ENCODE measurements at regions not wholly inside any gene's neighbourhood (a gene's known extent, or its start where the extent isn't known, plus 50 kb on each side); places are given as distances from the start of the nearest gene placed in this dataset.

- in situ Hi-C loops (cut with MboI; ENCODE audit: low sequenced_read_pairs) = no loop called here
- Histone ChIP-seq H2BK5ac (ENCODE audit: low read depth, low read length, poor library complexity, severe bottlenecking) (no peak overlapping the region), H3K9me1 (ENCODE audit: insufficient read depth, low read length) (no peaks in the 10 kb centered on the region), H4K20me1 (ENCODE audit: insufficient read depth, low read length) (no peaks in the 10 kb centered on the region), H4K91ac (ENCODE audit: insufficient read depth, low read depth, low read length) (no peak overlapping the region), H3K27ac (ENCODE audit: insufficient read depth, low read length) (no peak overlapping the region), H3K4ac (ENCODE audit: low read depth, low read length) (no peak overlapping the region), H3K79me1 (ENCODE audit: low read depth in 1 of 2, low read length in 2 of 2) (no peaks in the 10 kb centered on the region), H3K14ac (replicated peaks; ENCODE audit: low read depth, low read length) (no peak overlapping the region), H3K36me3 (ENCODE audit: control insufficient read depth, insufficient read depth, low read length) (no peaks in the 10 kb centered on the region), H4K8ac (ENCODE audit: low read depth in 2 of 2, low read length in 2 of 2) (no peak overlapping the region), H3K27me3 (ENCODE audit: control insufficient read depth, insufficient read depth, low read length) (no peaks in the 10 kb centered on the region), H2AK5ac (ENCODE audit: low read depth, low read length) (no peak overlapping the region), H3K9me3 (ENCODE audit: control insufficient read depth, insufficient read depth, low read length) (no peaks in the 10 kb centered on the region), H2AFZ (replicated peaks; ENCODE audit: low read length, poor library complexity) (no peak overlapping the region), H2BK20ac (ENCODE audit: low read depth, low read length) (no peak overlapping the region), H2BK120ac (ENCODE audit: low read depth, low read length) (no peak overlapping the region), H3K18ac (ENCODE audit: low read depth, low read length) (no peak overlapping the region), H3K56ac (ENCODE audit: extremely low read depth, insufficient read depth, low read length) (no peak overlapping the region), H3K4me1 (ENCODE audit: control insufficient read depth, insufficient read depth, low read length) (no peaks in the 10 kb centered on the region), H2BK15ac (ENCODE audit: low read depth, low read length) (no peak overlapping the region), H3K9ac (ENCODE audit: low read depth, low read length) (no peak overlapping the region), H3K23ac (ENCODE audit: low read depth, low read length) (no peak overlapping the region), H3K4me2 (ENCODE audit: low read depth, low read length) (no peak overlapping the region), H3K4me3 (ENCODE audit: insufficient read depth, low read depth, low read length) (no peak overlapping the region), H2AK9ac (replicated peaks; ENCODE audit: low read depth, low read length, poor library complexity) (no peak overlapping the region), H4K5ac (ENCODE audit: low read depth, low read length) (no peak overlapping the region)
- POLR2A ChIA-PET (ENCODE audit: unreplicated experiment) = no interaction called here
- BruUV-seq (replicated peaks) = no TSS peak
- no peak for TF ChIP-seq CTCF (conservative IDR thresholded peaks at IDR 0.05; ENCODE audit: low read depth, low read length)
- TF ChIP-seq, protein P1, sequence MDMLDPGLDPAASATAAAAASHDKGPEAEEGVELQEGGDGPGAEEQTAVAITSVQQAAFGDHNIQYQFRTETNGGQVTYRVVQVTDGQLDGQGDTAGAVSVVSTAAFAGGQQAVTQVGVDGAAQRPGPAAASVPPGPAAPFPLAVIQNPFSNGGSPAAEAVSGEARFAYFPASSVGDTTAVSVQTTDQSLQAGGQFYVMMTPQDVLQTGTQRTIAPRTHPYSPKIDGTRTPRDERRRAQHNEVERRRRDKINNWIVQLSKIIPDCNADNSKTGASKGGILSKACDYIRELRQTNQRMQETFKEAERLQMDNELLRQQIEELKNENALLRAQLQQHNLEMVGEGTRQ (IDR thresholded peaks at IDR 0.05; ENCODE audit: low read depth, low read length) = no peak
- no peak for TF ChIP-seq MXI1 (IDR thresholded peaks at IDR 0.05; ENCODE audit: borderline replicate concordance, low read depth, low read length)
- intact Hi-C loops (cut with micrococcal nuclease) = no loop called here
- ATAC-seq (ENCODE audit: low read depth) (no peak), DNase-seq (no peak)
- WGBS, 2 experiments (ENCODE audit: extremely low coverage in 2 of 2, insufficient read length in 1 of 2) = no CpG with 5 or more reads among the region's 1 CpG
- dilution Hi-C loops (cut with HindIII; ENCODE audit: low sequenced_read_pairs, unreplicated experiment) = no loop called here
- CTCF ChIA-PET = no interaction called here
Measured at GRCh38 chrX:66410806-66411205, 228.1 kb downstream of the EDA2R start.
